22Rv1 (cell line): ENCODE measurements at regions not wholly inside any gene's neighbourhood (a gene's known extent, or its start where the extent isn't known, plus 50 kb on each side); places are given as distances from the start of the nearest gene placed in this dataset.

Source experiments
- CTCF ChIP-seq: fragments of 450-650 bp; IDR thresholded peaks from 2 replicates; pipeline ENCODE4 v1.5.1; 2017; ENCODE audit warnings: mild to moderate bottlenecking
- ZFX ChIP-seq: fragments of 450-650 bp; IDR thresholded peaks from 2 replicates; pipeline ENCODE4 v1.6.1; 2017; ENCODE audit warnings: antibody characterized with exemption, borderline replicate concordance

GRCh38 chr3:124131580-124131979 lies 139.7 kb upstream of the ROPN1 start:
- TF ChIP-seq CTCF: no peak
- no peak for TF ChIP-seq ZFX
